ENCODE measurements at regions not wholly inside any gene's neighbourhood (a gene's known extent, or its start where the extent isn't known, plus 50 kb on each side); places are given as distances from the start of the nearest gene placed in this dataset.

DNA sequence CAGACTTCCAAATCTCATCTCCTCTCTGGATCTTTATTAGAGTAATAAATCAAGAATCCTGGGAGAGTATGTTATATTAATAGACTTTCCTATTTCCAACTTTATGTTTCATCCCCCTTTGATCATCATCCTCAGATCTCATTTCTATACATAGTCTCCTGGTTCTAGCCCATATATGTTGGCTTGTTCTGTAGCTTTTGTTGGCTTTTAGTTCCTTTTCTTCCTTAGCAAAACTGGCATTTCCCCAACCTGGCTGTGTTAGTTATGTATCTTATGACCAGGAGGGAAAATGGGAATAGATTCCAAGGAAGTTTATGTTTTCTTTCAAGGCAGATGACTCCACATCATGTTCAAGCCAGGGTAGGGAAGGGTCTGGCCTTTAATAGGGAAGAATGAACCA is 2464.5 kb downstream of the PCDH9 start:
- no peak for TF ChIP-seq CTCF (IDR thresholded peaks at IDR 0.05; ENCODE audit: extremely low read depth, missing control alignments)
- DNase-seq (ENCODE audit: low spot score): no peak

DNA sequence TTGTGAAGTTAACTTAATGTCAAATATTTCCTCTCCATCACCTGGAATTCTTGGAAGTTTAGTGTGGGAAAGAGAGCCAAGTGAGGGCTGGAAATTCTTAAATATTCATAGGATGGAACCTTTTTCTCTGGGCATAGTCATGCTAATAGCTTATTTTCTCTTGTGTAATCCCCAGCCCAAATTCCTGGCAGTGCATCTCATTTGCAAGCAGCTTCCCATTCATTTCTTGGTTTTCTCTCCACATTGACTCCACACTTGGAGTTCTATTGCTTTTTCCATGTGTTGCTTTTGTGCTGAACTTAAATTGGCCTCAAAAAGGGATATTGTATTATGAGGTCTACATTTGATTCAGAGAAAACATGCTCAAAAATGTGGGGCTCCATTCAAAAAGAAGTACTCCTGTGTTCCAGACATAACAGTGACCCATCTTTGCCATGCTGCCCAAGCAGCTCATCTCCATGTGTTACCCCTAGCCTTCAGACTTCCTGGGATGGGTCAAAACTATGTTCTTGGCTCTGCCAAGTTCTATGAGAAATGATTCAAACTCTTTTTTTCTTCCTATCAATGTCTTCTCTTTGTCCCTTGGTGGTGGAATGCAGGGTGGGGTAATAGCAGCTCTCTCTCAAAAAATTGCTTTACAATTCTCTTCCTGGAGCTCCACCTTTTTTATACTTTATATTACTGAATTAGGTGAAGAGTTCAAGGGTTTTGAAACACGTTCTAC is 2471.5 kb downstream of the PCDH9 start:
- no peak for TF ChIP-seq CTCF (IDR thresholded peaks at IDR 0.05; ENCODE audit: extremely low read depth, missing control alignments)
- DNase-seq (ENCODE audit: low spot score): no peak

DNA sequence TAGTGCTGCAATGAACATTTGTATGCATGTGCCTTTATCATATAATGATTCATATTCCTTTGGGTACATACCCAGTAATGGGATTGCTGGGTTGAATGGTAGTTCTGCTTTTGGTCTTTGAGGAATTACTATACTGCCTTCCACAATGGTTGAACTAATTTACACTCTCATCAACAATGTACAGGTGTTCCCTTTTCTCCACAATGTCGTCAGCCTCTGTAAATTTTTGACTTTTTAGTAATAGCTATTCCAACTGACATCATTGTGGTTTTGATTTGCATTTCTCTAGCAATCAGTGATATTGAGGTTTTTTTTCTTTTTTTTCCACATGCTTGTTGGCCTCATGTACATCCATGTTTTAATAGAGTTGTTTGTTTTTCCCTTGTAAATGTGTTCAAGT is 2473.5 kb downstream of the PCDH9 start:
- no peak for DNase-seq (ENCODE audit: low spot score)
- TF ChIP-seq CTCF (IDR thresholded peaks at IDR 0.05; ENCODE audit: extremely low read depth, missing control alignments): no peak

DNA sequence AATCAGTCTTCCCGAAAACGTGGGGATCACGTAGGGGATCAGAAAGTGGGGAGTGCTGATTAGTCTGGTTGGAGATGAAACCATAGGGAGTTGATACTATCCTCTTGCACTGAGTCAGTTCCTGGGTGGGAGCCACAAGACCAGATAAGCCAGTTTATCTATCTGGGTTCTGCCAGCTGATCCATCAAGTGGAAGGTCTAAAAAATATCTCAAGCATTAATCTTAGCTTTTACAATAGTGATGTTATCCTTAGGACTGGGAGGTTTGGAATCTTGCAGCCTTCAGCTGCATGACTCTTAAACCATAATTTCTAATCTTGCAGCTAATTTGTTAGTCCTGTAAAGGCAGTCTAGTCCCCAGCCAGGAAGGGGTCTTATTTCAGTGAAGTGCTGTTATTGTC is 2474.2 kb downstream of the PCDH9 start:
- no peak for TF ChIP-seq CTCF (IDR thresholded peaks at IDR 0.05; ENCODE audit: extremely low read depth, missing control alignments)
- no peak for DNase-seq (ENCODE audit: low spot score)

GRCh38 chr13:64753233-64754000 is 2476.7 kb downstream of the PCDH9 start:
- DNase-seq (ENCODE audit: low spot score): no peak
- no peak for TF ChIP-seq CTCF (IDR thresholded peaks at IDR 0.05; ENCODE audit: extremely low read depth, missing control alignments)

GRCh38 chr13:64749301-64749700 is 2480.8 kb downstream of the PCDH9 start:
- no peak for TF ChIP-seq CTCF (IDR thresholded peaks at IDR 0.05; ENCODE audit: extremely low read depth, missing control alignments)
- DNase-seq (ENCODE audit: low spot score): no peak

GRCh38 chr13:64746845-64747244 is 2483.3 kb downstream of the PCDH9 start:
- DNase-seq (ENCODE audit: low spot score): no peak
- TF ChIP-seq CTCF (IDR thresholded peaks at IDR 0.05; ENCODE audit: extremely low read depth, missing control alignments): no peak
